GM19328 (cell line): ENCODE measurements at regions not wholly inside any gene's neighbourhood (a gene's known extent, or its start where the extent isn't known, plus 50 kb on each side); places are given as distances from the start of the nearest gene placed in this dataset.

ENCODE experiments used
- ATAC-seq: cut with Tn5 transposase; IDR thresholded peaks from one replicate; pipeline ENCODE4 v1.9.1; 2021; ENCODE audit warnings: mild to moderate bottlenecking, moderate library complexity; ENCODE audit not compliant: unreplicated experiment

GRCh38 chr18:76203552-76203951 is 291.5 kb downstream of the ZNF516 start:
- no peak for ATAC-seq

- ATAC-seq: no peak
These were observed 292.7 kb downstream of the ZNF516 start for GRCh38 chr18:76202322-76202721.

GRCh38 chr18:76195601-76196000 is 299.4 kb downstream of the ZNF516 start:
- no peak for ATAC-seq

GRCh38 chr18:76188097-76188496 is 306.9 kb downstream of the ZNF516 start:
- ATAC-seq: no peak

GRCh38 chr18:76179257-76179656 is 315.8 kb downstream of the ZNF516 start:
- no peak for ATAC-seq

GRCh38 chr18:76177160-76177559 is 317.9 kb downstream of the ZNF516 start:
- no peak for ATAC-seq

- ATAC-seq: no peak
These were observed 320.6 kb downstream of the ZNF516 start for GRCh38 chr18:76174451-76174850.

GRCh38 chr18:76169733-76170132 is 325.3 kb downstream of the ZNF516 start:
- ATAC-seq: no peak

GRCh38 chr18:76167845-76168621 is 327.0 kb downstream of the ZNF516 start:
- no peak for ATAC-seq

GRCh38 chr18:76167410-76167809 is 327.6 kb downstream of the ZNF516 start:
- no peak for ATAC-seq

- no peak for ATAC-seq
These were observed 332.2 kb downstream of the ZNF516 start for GRCh38 chr18:76162886-76163285.

- ATAC-seq: no peak
These were observed 333.1 kb downstream of the ZNF516 start for GRCh38 chr18:76161983-76162382.

GRCh38 chr18:76153691-76154090 is 341.4 kb downstream of the ZNF516 start:
- no peak for ATAC-seq

GRCh38 chr18:76149734-76150133 is 345.3 kb downstream of the ZNF516 start:
- no peak for ATAC-seq

GRCh38 chr18:76149284-76149683 is 345.8 kb downstream of the ZNF516 start:
- no peak for ATAC-seq

GRCh38 chr18:76145521-76146376 is 349.3 kb downstream of the ZNF516 start:
- ATAC-seq: no peak

- no peak for ATAC-seq
These were observed 350.2 kb downstream of the ZNF516 start for GRCh38 chr18:76144844-76145243.

- ATAC-seq: no peak
These were observed 352.4 kb downstream of the ZNF516 start for GRCh38 chr18:76142611-76143010.

- no peak for ATAC-seq
These were observed 355.2 kb downstream of the ZNF516 start for GRCh38 chr18:76139844-76140243.

GRCh38 chr18:76137216-76137615 is 357.8 kb downstream of the ZNF516 start:
- no peak for ATAC-seq

GRCh38 chr18:76136701-76137100 is 358.3 kb downstream of the ZNF516 start:
- ATAC-seq: no peak

- no peak for ATAC-seq
These were observed 360.4 kb downstream of the ZNF516 start for GRCh38 chr18:76134628-76135027.
